ENCODE measurements at regions not wholly inside any gene's neighbourhood (a gene's known extent, or its start where the extent isn't known, plus 50 kb on each side); places are given as distances from the start of the nearest gene placed in this dataset.

- TF ChIP-seq CTCF (IDR thresholded peaks at IDR 0.05 in 8 of 11, conservative IDR thresholded peaks at IDR 0.05 in 3 of 11) (no peak), POLR2AphosphoS5 (IDR thresholded peaks at IDR 0.05) (no peak)
Measured at GRCh38 chr18:75339936-75340605, 87.4 kb downstream of the SMIM21 start.
